IMR-90 (cell line): ENCODE measurements at regions not wholly inside any gene's neighbourhood (a gene's known extent, or its start where the extent isn't known, plus 50 kb on each side); places are given as distances from the start of the nearest gene placed in this dataset.

Experiments
- ATAC-seq: fragments of 200-7000 bp; cut with Tn5 transposase; 2 replicates; pipeline ENCODE4 v1.9.1; 2020; ENCODE audit warnings: low read depth, mild to moderate bottlenecking, moderate library complexity
- BruUV-seq: library from RNA; stranded (reverse); fragments of 400-500 nt; replicated peaks from 2 replicates; lab custom pipeline; 2021; lab: Mats Ljungman, UMichigan
- CTCF ChIA-PET: fragments of 300-600 bp; formaldehyde crosslinking; extraction: SDS; loops from one replicate; lab custom pipeline; 2021; ENCODE audit warnings: antibody characterized with exemption; lab: Yijun Ruan, JAX
- POLR2A ChIA-PET: fragments of 300-600 bp; sonication (Branson Sonifier 250); formaldehyde crosslinking; loops from one replicate; lab custom pipeline; 2022; ENCODE audit warnings: antibody characterized with exemption; ENCODE audit not compliant: unreplicated experiment; lab: Charles Lee
- DNase-seq: peaks from one replicate; pipeline ENCODE4 v3.0.0; 2013
- H2AFZ ChIP-seq: replicated peaks from 2 replicates; pipeline ENCODE3; 2013; ENCODE audit warnings: low read length, mild to moderate bottlenecking; ENCODE audit not compliant: poor library complexity
- H2AK5ac ChIP-seq: 2 replicates; pipeline ENCODE4 v1.6.1; 2013; ENCODE audit warnings: low read depth, low read length, inconsistent platforms
- H2AK9ac ChIP-seq: replicated peaks from 2 replicates; pipeline ENCODE3; 2013; ENCODE audit warnings: mild to moderate bottlenecking, low read depth, low read length, moderate library complexity; ENCODE audit not compliant: poor library complexity
- H2BK120ac ChIP-seq: 2 replicates; pipeline ENCODE4 v1.6.1; 2013; ENCODE audit warnings: low read depth, low read length, inconsistent platforms
- H2BK15ac ChIP-seq: 3 replicates; pipeline ENCODE4 v1.6.1; 2013; ENCODE audit warnings: low read depth, low read length, inconsistent platforms
- H2BK20ac ChIP-seq: 2 replicates; pipeline ENCODE4 v1.6.1; 2013; ENCODE audit warnings: low read depth, mild to moderate bottlenecking, inconsistent platforms, low read length, moderate library complexity
- H2BK5ac ChIP-seq: 2 replicates; pipeline ENCODE4 v1.6.1; 2013; ENCODE audit warnings: mild to moderate bottlenecking, low read depth, low read length, inconsistent platforms; ENCODE audit not compliant: poor library complexity, severe bottlenecking
- H3K14ac ChIP-seq: replicated peaks from 2 replicates; pipeline ENCODE4 v1.6.1; 2013; ENCODE audit warnings: low read depth, low read length, inconsistent platforms
- H3K18ac ChIP-seq: 2 replicates; pipeline ENCODE4 v1.6.1; 2013; ENCODE audit warnings: low read depth, low read length, control low read depth
- H3K23ac ChIP-seq: 2 replicates; pipeline ENCODE4 v1.6.1; 2013; ENCODE audit warnings: low read depth, low read length, inconsistent platforms
- H3K27ac ChIP-seq: 2 replicates; pipeline ENCODE4 v1.5.1; 2013; ENCODE audit warnings: mild to moderate bottlenecking, control low read depth, low read length; ENCODE audit not compliant: insufficient read depth
- H3K27me3 ChIP-seq: 2 replicates; pipeline ENCODE4 v1.6.1; 2013; ENCODE audit warnings: low read length; ENCODE audit not compliant: control insufficient read depth, insufficient read depth
- H3K36me3 ChIP-seq: 2 replicates; pipeline ENCODE4 v1.6.1; 2013; ENCODE audit warnings: low read length, mixed read lengths; ENCODE audit not compliant: control insufficient read depth, insufficient read depth
- H3K4ac ChIP-seq: 2 replicates; pipeline ENCODE4 v1.6.1; 2013; ENCODE audit warnings: low read depth, low read length, inconsistent platforms
- H3K4me1 ChIP-seq: 2 replicates; pipeline ENCODE4 v1.6.1; 2013; ENCODE audit warnings: low read length, mixed read lengths; ENCODE audit not compliant: control insufficient read depth, insufficient read depth
- H3K4me2 ChIP-seq: 2 replicates; pipeline ENCODE4 v1.6.1; 2013; ENCODE audit warnings: low read depth, mild to moderate bottlenecking, control low read depth, low read length, moderate library complexity
- H3K4me3 ChIP-seq: 2 replicates; pipeline ENCODE4 v1.5.1; 2013; ENCODE audit warnings: low read depth, mild to moderate bottlenecking, control low read depth, low read length, moderate library complexity; ENCODE audit not compliant: insufficient read depth
- H3K56ac ChIP-seq: 2 replicates; pipeline ENCODE4 v1.6.1; 2013; ENCODE audit warnings: low read length, inconsistent platforms; ENCODE audit not compliant: insufficient read depth; ENCODE audit errors: extremely low read depth
- H3K79me1 ChIP-seq, 2 experiments: 2 replicates each; pipeline ENCODE4 v1.6.1; 2013; ENCODE audit warnings: low read length in 2 of 2, inconsistent platforms in 1 of 2, low read depth in 1 of 2
- H3K9ac ChIP-seq: 2 replicates; pipeline ENCODE4 v1.6.1; 2013; ENCODE audit warnings: low read depth, low read length, control low read depth
- H3K9me1 ChIP-seq: 2 replicates; pipeline ENCODE4 v1.6.1; 2013; ENCODE audit warnings: low read length, inconsistent platforms; ENCODE audit not compliant: insufficient read depth
- H3K9me3 ChIP-seq: 2 replicates; pipeline ENCODE4 v1.6.1; 2013; ENCODE audit warnings: low read length; ENCODE audit not compliant: control insufficient read depth, insufficient read depth
- H4K20me1 ChIP-seq: 2 replicates; pipeline ENCODE4 v1.6.1; 2013; ENCODE audit warnings: low read length, inconsistent platforms; ENCODE audit not compliant: insufficient read depth
- H4K5ac ChIP-seq: 2 replicates; pipeline ENCODE4 v1.6.1; 2013; ENCODE audit warnings: mild to moderate bottlenecking, low read depth, low read length, control low read depth
- H4K8ac ChIP-seq, 2 experiments: 2 replicates each; pipeline ENCODE4 v1.6.1; 2013; ENCODE audit warnings: low read depth in 2 of 2, low read length in 2 of 2, control low read depth in 1 of 2, inconsistent platforms in 1 of 2
- H4K91ac ChIP-seq: 2 replicates; pipeline ENCODE4 v1.6.1; 2013; ENCODE audit warnings: low read depth, low read length, inconsistent platforms; ENCODE audit not compliant: insufficient read depth
- BHLHE40 ChIP-seq: fragments of 150-350 bp; IDR thresholded peaks from 2 replicates; pipeline ENCODE4 v1.6.1; 2016; ENCODE audit warnings: mild to moderate bottlenecking, low read depth, low read length
- RAD21 ChIP-seq: IDR thresholded peaks from 2 replicates; pipeline ENCODE4 v1.6.1; 2012; ENCODE audit warnings: low read length, improper control_type of control experiment
- RCOR1 ChIP-seq: IDR thresholded peaks from 2 replicates; pipeline ENCODE4 v1.6.1; 2012; ENCODE audit warnings: mild to moderate bottlenecking, low read length, improper control_type of control experiment; ENCODE audit not compliant: insufficient replicate concordance
- SMC3 ChIP-seq: fragments of 150-350 bp; IDR thresholded peaks from 2 replicates; pipeline ENCODE4 v1.6.1; 2016; ENCODE audit warnings: low read depth, mild to moderate bottlenecking, antibody characterized with exemption, low read length, moderate library complexity
- USF2 ChIP-seq: fragments of 150-350 bp; IDR thresholded peaks from 2 replicates; pipeline ENCODE4 v1.6.1; 2017; ENCODE audit warnings: mild to moderate bottlenecking, antibody characterized with exemption, low read length, low read depth
- WGBS, 2 experiments: methylation state at CpG; one replicate each; pipeline versions ENCODE4 v1.1.5 to v1.1.7; 2013; ENCODE audit warnings: missing lambda C conversion rate in 2 of 2; ENCODE audit not compliant: insufficient read length in 1 of 2; ENCODE audit errors: extremely low coverage in 2 of 2; 5-methylcytosine and 5-hydroxymethylcytosine counted together
- dilution Hi-C: fragments of 300-500 bp; cut with HindIII; formaldehyde crosslinking; loops from one replicate; pipeline ENCODE4 v1.14.3; 2018; ENCODE audit warnings: low sequenced_read_pairs; ENCODE audit not compliant: unreplicated experiment
- in situ Hi-C: fragments of 300-500 bp; cut with MboI; formaldehyde crosslinking; loops from 3 replicates; pipeline ENCODE4 v1.14.3; 2019; ENCODE audit warnings: low sequenced_read_pairs, inconsistent platforms, mixed read lengths
- intact Hi-C: fragments of 100-400 bp; cut with micrococcal nuclease; formaldehyde crosslinking; loops from 2 replicates; pipeline ENCODE4 v1.10.0; 2022
- TF ChIP-seq, protein P1 (sequence below): conservative IDR thresholded peaks from 2 replicates; pipeline ENCODE4 v1.5.1; 2012; ENCODE audit warnings: mild to moderate bottlenecking, low read depth, low read length, improper control_type of control experiment
- TF ChIP-seq, protein P2 (sequence below): fragments of 150-350 bp; IDR thresholded peaks from 2 replicates; pipeline ENCODE4 v1.6.1; 2016; ENCODE audit warnings: low read depth, mild to moderate bottlenecking, low read length, moderate library complexity, borderline replicate concordance

DNA sequence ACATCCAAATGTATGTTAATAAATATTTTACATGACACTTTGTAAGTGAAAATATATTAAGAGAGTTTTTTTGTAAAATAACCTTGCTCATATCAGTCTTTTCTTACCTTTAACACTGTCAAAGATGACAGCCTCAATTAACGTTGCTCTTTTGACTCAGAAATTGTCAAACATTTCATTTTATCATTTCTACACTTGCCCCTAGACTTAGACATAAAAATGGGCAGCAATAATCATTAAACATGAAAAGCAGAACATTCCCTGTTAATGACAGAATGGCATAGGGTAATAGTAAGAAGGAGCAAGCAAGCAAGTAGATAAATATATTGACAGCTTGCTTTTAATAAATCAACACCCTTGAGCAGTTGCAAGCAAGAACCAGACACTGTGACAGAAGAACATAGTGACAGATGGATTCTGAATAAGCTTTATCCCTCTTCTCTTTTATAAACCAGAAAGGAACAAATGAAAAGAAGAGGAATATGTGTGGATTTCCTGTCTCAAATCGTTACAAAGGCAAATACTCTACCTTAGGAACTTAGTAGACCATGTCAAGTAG lies 796.0 kb upstream of the CHD1 start:
- Histone ChIP-seq H3K9me3 (no peaks in the 10 kb centered on the region), H2BK5ac (no peak overlapping the region), H2AK5ac (no peak overlapping the region), H3K18ac (no peak overlapping the region), H2BK120ac (no peak overlapping the region), H3K9ac (no peak overlapping the region), H3K9me1 (no peaks in the 10 kb centered on the region), H3K36me3 (no peaks in the 10 kb centered on the region), H3K56ac (no peak overlapping the region), H3K14ac (no peak overlapping the region), H3K4me2 (no peak overlapping the region), H4K5ac (no peak overlapping the region), H2AK9ac (no peak overlapping the region), H4K8ac (no peak overlapping the region), H3K4me3 (no peak overlapping the region), H4K91ac (no peak overlapping the region), H2AFZ (no peak overlapping the region), H3K4ac (no peak overlapping the region), H4K20me1 (no peaks in the 10 kb centered on the region), H3K27ac (no peak overlapping the region), H3K27me3 (no peaks in the 10 kb centered on the region), H2BK15ac (no peak overlapping the region), H2BK20ac (no peak overlapping the region), H3K4me1 (no peaks in the 10 kb centered on the region), H3K79me1 (no peaks in the 10 kb centered on the region), H3K23ac (no peak overlapping the region)
- ChIA-PET CTCF (no interaction called here), POLR2A (no interaction called here)
- BruUV-seq, result no TSS peak
- no peak for ATAC-seq
- no peak for DNase-seq
- in situ Hi-C loops, result no loop called here
- WGBS, 2 experiments, result no CpG with 5 or more reads among the region's 2 CpGs
- no peak for TF ChIP-seq RCOR1
- TF ChIP-seq RAD21, result no peak
- TF ChIP-seq, protein P1, sequence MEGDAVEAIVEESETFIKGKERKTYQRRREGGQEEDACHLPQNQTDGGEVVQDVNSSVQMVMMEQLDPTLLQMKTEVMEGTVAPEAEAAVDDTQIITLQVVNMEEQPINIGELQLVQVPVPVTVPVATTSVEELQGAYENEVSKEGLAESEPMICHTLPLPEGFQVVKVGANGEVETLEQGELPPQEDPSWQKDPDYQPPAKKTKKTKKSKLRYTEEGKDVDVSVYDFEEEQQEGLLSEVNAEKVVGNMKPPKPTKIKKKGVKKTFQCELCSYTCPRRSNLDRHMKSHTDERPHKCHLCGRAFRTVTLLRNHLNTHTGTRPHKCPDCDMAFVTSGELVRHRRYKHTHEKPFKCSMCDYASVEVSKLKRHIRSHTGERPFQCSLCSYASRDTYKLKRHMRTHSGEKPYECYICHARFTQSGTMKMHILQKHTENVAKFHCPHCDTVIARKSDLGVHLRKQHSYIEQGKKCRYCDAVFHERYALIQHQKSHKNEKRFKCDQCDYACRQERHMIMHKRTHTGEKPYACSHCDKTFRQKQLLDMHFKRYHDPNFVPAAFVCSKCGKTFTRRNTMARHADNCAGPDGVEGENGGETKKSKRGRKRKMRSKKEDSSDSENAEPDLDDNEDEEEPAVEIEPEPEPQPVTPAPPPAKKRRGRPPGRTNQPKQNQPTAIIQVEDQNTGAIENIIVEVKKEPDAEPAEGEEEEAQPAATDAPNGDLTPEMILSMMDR, result no peak
- TF ChIP-seq, protein P2, sequence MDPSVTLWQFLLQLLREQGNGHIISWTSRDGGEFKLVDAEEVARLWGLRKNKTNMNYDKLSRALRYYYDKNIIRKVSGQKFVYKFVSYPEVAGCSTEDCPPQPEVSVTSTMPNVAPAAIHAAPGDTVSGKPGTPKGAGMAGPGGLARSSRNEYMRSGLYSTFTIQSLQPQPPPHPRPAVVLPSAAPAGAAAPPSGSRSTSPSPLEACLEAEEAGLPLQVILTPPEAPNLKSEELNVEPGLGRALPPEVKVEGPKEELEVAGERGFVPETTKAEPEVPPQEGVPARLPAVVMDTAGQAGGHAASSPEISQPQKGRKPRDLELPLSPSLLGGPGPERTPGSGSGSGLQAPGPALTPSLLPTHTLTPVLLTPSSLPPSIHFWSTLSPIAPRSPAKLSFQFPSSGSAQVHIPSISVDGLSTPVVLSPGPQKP, result no peak
- TF ChIP-seq SMC3, result no peak
- no peak for TF ChIP-seq USF2
- no peak for TF ChIP-seq BHLHE40
- intact Hi-C loops, result no loop called here
- dilution Hi-C loops, result no loop called here
